IPS-NIHi11 (cell line): ENCODE measurements at regions not wholly inside any gene's neighbourhood (a gene's known extent, or its start where the extent isn't known, plus 50 kb on each side); places are given as distances from the start of the nearest gene placed in this dataset.

Source experiments
- DNase-seq: peaks from one replicate; pipeline ENCODE4 v3.0.0; 2012; ENCODE audit warnings: mixed read lengths, low spot score

GRCh38 chr18:79626905-79627749 lies 52.5 kb upstream of the CTDP1 start:
- no peak for DNase-seq

DNA sequence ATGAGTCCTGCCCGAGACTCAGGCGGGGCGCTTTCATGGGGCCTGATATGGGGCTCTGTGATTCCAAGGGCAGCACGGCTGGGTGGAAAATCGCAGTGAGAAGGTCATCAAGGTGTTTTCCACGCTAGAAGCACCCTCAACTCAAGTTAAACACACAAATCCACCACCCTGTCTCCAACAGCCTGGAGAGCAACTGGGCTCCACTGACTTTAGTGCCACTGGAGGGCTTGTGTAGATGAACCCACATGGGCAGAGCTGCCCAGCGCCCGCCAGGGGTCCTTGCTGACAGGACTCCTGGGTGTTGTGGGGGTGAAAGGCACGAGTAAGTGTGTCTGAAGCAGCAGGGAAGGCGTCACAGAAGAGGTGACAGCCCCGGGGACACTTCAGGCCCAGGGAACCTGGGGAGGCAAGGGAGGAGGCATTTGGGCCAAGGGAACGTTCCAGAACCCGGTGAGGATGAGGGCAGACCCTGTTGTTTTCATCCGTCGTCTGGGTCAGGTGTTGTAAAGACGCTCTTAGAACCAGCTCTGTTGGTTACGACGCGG lies 51.8 kb upstream of the CTDP1 start:
- DNase-seq, result no peak

GRCh38 chr18:79628416-79629248 lies 51.0 kb upstream of the CTDP1 start:
- DNase-seq, result no peak

DNA sequence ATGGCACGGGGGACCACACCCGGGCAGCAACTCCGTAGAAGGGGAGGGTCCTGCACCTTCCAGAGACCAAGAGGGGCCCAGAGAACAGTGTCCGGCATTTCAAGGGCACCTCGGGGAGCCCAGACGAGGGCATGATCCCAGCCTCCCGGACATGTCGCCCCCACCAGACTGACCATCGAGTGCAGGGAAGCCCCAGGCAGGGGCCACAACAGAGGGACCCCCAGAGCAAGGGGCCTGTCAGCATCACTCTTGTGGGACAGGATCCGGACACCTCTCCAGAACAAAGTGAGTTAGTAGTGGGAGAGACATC lies 50.4 kb upstream of the CTDP1 start:
- no peak for DNase-seq

DNA sequence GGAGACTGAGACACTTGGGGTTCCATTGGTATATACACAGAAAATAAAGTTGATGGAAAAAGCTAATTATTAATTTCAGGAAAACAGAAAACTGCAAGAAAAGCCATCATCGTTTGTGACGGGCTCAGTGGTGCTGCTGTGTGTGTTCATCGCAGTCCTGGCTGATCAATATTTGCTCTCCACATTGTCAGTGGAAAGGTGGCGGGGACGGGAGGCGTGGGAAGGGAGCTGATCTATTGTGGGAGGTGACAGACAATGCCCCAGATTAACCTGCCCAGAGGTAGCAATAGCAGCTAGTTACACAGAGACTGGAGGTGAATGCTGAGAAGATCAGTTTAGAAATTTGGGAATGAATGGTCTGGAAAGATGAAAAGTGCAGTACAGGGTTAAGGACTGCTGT lies 50.0 kb upstream of the CTDP1 start:
- DNase-seq, result no peak
